ENCODE measurements at regions not wholly inside any gene's neighbourhood (a gene's known extent, or its start where the extent isn't known, plus 50 kb on each side); places are given as distances from the start of the nearest gene placed in this dataset.

DNA sequence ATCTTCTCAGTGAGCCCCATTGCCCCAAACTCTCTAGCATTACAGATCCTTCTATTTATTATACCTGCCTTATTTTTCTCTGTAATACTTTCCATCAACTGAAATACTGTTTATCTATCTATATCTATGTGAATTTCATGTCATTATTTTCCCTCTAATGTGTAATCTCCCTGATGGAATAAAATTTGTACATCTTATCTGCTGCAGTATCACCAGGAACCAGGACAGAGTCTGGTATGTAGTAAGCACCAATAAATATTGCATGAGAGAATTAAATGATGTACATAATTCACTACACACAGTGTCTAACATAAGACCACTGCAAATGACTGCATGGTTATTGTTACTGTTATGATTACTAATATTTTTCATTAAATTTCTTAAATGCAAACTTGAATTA lies 759.1 kb downstream of the PRELID2 start:
- Mint-ChIP-seq H3K27ac (no peak overlapping the region), H3K4me1 (no peaks in the 10 kb centered on the region), H3K4me3 (no peak overlapping the region), H3K36me3 (ENCODE audit: low read depth) (no peaks in the 10 kb centered on the region), H3K9me3 (no peaks in the 10 kb centered on the region), H3K27me3 (ENCODE audit: insufficient read depth, low read depth, poor library complexity) (no peaks in the 10 kb centered on the region)
- Histone ChIP-seq H3K4me2 (no peak overlapping the region), H3K27me3 (ENCODE audit: insufficient read depth) (no peaks in the 10 kb centered on the region), H3K79me2 (replicated peaks; ENCODE audit: insufficient read depth) (no peaks in the 10 kb centered on the region), H3K9me2 (ENCODE audit: insufficient read depth) (0 out of 2 replicates have a peak, but pooled peaks cover 8% of the 10 kb centered on the region), H2AFZ (no peak overlapping the region), H4K20me1 (replicated peaks; ENCODE audit: insufficient read depth) (no peaks in the 10 kb centered on the region), H3K27ac (ENCODE audit: low read depth) (no peak overlapping the region), H3K36me3 (ENCODE audit: insufficient read depth) (no peaks in the 10 kb centered on the region), H3K4me1 (ENCODE audit: insufficient read depth) (no peaks in the 10 kb centered on the region), H3K4me3 (no peak overlapping the region), H3F3A (replicated peaks; ENCODE audit: low read depth) (no peaks in the 10 kb centered on the region)
- no peak for ATAC-seq
- no peak for DNase-seq (ENCODE audit: low spot score)
- TF ChIP-seq REST (IDR thresholded peaks at IDR 0.05; ENCODE audit: unreplicated experiment) = no peak
- TF ChIP-seq STAT1 (IDR thresholded peaks at IDR 0.05; ENCODE audit: unreplicated experiment) = no peak
- no peak for TF ChIP-seq CTCF (conservative IDR thresholded peaks at IDR 0.05; ENCODE audit: low read depth in 2 of 2)
- no peak for TF ChIP-seq EZH2 (IDR thresholded peaks at IDR 0.05; ENCODE audit: low read depth, unreplicated experiment)
- TF ChIP-seq POLR2AphosphoS5 (IDR thresholded peaks at IDR 0.05; ENCODE audit: low read depth) = no peak
- TF ChIP-seq CREB1 (CRISPR knock-in tag; IDR thresholded peaks at IDR 0.05; ENCODE audit: low read depth) = no peak
- TF ChIP-seq ZNF114 (CRISPR knock-in tag; IDR thresholded peaks at IDR 0.05) = no peak

- TF ChIP-seq EZH2 (IDR thresholded peaks at IDR 0.05; ENCODE audit: low read depth, unreplicated experiment) (no peak), ETS1 (IDR thresholded peaks at IDR 0.05) (no peak)
- Histone ChIP-seq H3K27me3 (ENCODE audit: insufficient read depth) (no peaks in the 10 kb centered on the region), H2AFZ (no peak overlapping the region), H3K79me2 (replicated peaks; ENCODE audit: insufficient read depth) (no peaks in the 10 kb centered on the region), H3F3A (replicated peaks; ENCODE audit: low read depth) (no peaks in the 10 kb centered on the region), H4K20me1 (replicated peaks; ENCODE audit: insufficient read depth) (no peaks in the 10 kb centered on the region), H3K4me2 (no peak overlapping the region), H3K4me1 (ENCODE audit: insufficient read depth) (no peaks in the 10 kb centered on the region), H3K36me3 (ENCODE audit: insufficient read depth) (no peaks in the 10 kb centered on the region), H3K4me3 (no peak overlapping the region), H3K27ac (ENCODE audit: low read depth) (no peak overlapping the region), H3K9me2 (ENCODE audit: insufficient read depth) (no peaks in the 10 kb centered on the region)
- no peaks in the 10 kb centered on the region for H3K9me3 Mint-ChIP-seq
- no peak overlapping the region for H3K27ac Mint-ChIP-seq
- H3K4me1 Mint-ChIP-seq = no peaks in the 10 kb centered on the region
- H3K27me3 Mint-ChIP-seq (ENCODE audit: insufficient read depth, low read depth, poor library complexity) = no peaks in the 10 kb centered on the region
- no peak for ATAC-seq
- DNase-seq (ENCODE audit: low spot score) = no peak
- no peak overlapping the region for H3K4me3 Mint-ChIP-seq
- H3K36me3 Mint-ChIP-seq (ENCODE audit: low read depth) = no peaks in the 10 kb centered on the region
These were observed 762.3 kb downstream of the PRELID2 start for GRCh38 chr5:145072889-145073288.

All from GM23338 (cell line).